ENCODE measurements at regions not wholly inside any gene's neighbourhood (a gene's known extent, or its start where the extent isn't known, plus 50 kb on each side); places are given as distances from the start of the nearest gene placed in this dataset.

- DNase-seq: no peak
Observed at GRCh38 chr13:57030671-57031070, 110.0 kb upstream of the PRR20A start.

- DNase-seq: no peak
Observed at GRCh38 chr13:57036290-57036689, 104.4 kb upstream of the PRR20A start.

GRCh38 chr13:57044910-57045309, 95.8 kb upstream of the PRR20A start:
- DNase-seq: no peak

DNA sequence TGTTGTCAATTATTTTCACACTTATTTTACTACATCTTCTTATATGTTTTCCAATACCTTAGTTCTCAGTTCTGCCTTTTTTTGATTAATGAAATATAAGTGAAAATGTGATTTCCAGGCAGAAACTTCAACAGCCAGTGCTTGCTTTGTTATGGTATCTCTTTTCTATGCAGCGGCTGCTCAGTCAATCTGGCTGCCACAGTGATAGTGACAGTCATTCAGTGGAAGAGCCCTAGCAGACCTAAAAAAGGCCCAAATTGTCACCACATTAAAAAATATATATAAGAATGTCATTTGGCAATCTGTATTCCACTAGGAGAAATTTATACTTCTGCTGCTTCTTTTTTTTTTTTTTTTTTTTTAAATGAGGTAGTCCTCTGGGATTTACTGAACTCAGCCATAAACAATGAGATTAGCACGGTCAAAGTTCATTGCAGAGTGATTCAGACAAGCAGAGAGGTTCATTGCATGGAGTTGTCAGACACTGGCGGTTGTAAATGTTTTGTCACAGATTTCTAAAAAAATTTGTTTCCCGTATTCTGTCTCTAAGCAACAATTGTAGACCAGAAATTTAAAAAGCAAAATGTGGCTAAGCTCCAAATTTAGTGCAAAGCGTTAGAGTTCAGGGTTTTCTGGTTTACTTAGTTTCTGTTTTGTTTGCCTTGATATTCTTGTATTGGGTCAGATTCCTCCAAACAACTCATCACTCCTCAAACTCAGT, 94.7 kb upstream of the PRR20A start:
- DNase-seq: no peak

DNA sequence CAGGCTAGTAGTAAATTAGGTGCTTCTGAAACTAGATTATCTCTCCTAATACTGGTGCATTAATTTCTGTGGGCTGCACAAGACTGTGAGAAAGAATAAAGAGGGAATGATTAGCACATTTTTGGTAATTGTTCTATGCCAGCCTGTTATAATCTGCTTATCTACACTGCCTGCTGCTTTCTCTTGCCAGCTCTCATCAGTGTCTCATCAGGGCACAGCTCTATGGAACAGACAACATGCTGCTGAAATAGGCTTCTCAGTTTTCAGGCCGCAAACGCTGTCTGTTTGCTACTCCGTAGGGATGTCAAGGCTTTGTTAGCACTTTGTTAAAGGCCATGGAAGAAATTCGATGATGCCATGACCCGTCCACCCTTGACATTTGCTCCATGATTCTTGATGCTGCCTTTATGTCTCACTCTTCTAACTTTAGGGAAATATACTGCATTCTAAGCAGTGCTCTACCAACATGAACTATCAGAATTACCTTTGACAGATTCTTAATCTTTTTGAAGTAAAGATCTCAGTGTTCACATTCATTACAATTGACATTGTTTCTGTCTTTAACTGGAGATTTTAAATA, 84.0 kb upstream of the PRR20A start:
- no peak for DNase-seq

DNA sequence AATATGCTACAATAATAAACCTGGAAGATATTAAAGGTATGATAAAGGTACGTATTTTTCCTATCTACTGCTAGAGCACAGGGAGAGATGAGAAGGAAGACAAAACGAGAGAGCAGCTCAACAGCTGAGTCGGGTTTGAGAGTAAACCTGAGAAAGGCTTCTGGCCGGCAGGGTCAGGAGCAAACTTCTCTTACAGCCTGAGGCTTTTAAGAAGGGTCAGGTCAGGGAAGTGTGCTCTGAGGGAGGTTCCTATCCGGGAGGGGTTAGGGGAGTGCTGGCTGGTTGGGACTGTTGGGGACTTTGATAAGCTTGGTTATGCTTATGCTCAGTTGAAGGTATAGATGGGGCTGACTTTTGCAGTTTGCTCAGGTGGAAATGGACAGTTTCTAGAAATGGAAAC, 77.7 kb upstream of the PRR20A start:
- DNase-seq: no peak

DNA sequence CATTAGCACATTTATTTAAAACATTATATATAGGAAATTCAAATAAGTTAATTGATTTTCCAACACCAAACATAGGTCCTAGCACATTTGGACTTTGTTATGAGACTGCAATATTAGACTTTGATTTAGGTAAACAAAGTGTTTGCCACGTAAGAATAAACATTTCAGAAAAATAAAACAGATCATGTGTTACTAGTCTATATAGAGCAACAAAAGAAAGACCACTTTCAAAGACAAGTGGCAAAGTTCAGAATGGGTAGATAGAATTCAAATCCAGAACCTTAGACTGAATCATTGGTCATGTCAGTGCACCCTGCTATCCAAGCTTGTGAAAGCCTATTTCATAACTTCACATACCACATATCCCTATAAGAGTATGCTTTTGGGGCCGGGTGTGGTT, 66.7 kb upstream of the PRR20A start:
- no peak for DNase-seq

- DNase-seq: no peak
Observed at GRCh38 chr13:57075588-57075987, 65.1 kb upstream of the PRR20A start.

- DNase-seq: no peak
Observed at GRCh38 chr13:57087006-57087405, 53.7 kb upstream of the PRR20A start.

Measured in CD4-positive, alpha-beta T cell treated with Interleukin-12 subunit alpha and Interleukin-12 subunit beta, for 1 hour (primary cell).